Lung microvascular endothelial cell (primary cell): ENCODE measurements at regions not wholly inside any gene's neighbourhood (a gene's known extent, or its start where the extent isn't known, plus 50 kb on each side); places are given as distances from the start of the nearest gene placed in this dataset.

Experiments used
- DNase-seq, 2 donors: peaks; one replicate each; pipeline versions ENCODE4 v3.0.0 to v3.0.0-alpha.2; 2010; ENCODE audit warnings: low read depth in 2 of 2

DNA sequence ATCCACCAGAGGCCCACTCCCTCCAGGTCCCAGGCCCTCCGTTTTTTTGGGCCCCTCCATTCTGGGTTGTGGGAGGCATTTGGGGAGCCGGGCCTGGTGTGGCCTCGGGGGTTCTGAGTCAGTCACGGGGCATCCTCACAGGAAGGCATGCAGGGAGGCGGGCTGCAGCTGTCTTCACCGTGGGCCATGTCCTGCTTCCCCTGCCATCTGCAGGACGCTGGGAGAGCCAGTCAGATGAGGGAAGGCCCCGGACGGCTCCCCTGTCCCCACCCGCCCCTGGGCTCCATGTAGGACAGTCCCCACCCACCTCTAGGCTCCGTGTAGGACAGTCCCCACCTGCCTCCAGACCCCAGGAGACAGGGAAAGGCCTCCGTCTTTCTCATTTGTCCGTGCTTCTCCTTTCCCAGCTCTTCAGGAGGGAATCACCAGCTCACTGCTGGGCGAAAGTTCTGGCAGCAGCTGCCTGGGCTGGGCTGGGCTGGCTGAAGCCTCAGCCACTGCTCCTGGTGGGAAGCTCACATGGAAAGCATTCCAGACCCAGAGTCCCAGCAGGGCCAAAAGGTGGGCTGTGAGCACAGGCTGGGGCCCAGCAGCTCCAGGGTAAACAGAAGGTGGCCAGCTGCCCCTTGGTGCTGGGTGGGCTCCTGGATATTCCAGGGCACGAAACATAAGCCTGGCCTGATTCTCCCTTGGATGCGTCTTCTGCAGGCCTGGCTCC lies 217.8 kb downstream of the KIF26A start:
- DNase-seq = no peak

DNA sequence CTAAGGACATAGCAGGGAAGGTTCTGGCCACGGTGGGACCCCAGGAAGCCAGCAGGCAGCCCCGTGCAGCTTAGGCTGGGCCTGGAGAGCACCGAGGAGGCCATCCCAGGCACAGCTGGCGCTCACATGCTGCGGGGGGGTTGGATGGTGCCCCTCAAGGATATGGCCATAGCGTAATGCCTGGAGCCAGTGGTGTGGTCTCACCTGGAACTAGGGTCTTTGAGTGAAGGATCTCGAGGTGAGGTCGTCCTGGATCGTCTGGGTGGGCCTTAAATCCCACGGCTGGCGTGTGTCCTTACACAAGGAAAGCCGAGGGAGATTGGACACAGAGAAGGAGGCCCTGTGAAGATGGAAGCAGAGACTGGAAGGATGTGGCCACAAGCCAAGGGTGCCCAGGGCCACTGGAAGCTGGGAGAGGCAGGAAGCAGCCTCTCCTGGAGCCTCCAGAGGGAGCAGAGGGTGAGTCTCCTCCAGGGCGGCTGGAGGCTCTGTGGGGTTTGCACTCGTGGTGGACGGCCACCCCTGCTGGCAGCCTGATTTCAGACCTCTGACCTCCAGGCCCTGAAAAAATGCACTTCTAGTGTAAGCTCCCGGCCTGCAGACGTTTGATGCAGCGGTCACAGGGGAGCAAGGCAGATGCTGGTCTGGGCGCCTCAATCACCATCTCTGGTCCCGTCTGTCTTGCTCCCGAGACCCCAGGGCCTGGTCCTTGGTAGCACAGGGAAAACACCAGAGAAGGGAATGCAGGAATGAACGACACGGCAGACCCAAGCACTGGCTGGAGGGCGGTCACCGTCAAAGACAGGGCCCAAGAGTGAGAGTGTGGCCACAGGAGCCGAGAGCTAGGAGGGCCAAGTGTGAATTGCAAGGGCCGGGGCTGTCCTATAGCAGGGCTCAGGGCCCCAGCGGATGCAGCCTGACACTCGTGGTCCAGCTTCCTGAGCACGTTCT lies 218.6 kb downstream of the KIF26A start:
- no peak for DNase-seq

DNA sequence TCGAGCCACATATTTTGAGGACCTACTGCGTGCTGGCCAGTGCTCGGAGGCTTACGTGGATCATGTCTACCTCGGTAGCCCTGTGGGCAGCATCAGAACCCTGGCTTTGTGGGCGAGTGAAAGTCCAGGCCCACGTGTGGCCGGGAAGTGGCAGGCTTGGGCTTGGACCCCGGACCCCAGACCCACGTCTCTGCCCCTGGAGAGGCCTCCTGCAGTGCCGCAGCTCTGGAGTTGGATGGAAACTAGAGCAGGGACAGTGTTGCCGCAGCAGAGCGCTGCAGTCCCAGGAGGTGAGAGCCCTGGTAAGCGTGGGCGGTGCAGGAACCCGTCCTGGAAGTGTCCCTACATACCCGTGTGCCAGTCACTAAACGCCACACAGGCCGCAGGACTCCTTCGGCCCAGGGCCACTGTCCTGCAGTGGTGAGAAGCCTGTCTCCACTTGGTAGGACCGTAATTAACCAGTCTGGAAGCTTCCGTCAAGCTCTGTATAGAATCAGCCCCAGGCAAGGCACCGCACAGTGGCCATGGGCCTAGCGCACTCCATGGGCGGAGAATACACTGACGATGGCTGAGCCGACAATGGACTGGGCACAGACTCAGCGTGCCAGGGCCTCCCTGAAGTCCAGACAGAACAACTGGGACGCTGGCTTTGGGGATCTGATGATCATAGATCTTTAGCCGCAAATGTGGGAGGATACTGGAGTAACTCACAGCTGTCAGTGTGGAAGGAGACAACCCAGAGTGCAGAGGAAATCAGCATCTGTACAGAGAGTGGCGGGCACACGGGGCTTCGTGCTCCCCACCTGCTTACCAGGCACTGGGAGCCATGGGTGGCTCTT lies 219.5 kb downstream of the KIF26A start:
- no peak for DNase-seq

DNA sequence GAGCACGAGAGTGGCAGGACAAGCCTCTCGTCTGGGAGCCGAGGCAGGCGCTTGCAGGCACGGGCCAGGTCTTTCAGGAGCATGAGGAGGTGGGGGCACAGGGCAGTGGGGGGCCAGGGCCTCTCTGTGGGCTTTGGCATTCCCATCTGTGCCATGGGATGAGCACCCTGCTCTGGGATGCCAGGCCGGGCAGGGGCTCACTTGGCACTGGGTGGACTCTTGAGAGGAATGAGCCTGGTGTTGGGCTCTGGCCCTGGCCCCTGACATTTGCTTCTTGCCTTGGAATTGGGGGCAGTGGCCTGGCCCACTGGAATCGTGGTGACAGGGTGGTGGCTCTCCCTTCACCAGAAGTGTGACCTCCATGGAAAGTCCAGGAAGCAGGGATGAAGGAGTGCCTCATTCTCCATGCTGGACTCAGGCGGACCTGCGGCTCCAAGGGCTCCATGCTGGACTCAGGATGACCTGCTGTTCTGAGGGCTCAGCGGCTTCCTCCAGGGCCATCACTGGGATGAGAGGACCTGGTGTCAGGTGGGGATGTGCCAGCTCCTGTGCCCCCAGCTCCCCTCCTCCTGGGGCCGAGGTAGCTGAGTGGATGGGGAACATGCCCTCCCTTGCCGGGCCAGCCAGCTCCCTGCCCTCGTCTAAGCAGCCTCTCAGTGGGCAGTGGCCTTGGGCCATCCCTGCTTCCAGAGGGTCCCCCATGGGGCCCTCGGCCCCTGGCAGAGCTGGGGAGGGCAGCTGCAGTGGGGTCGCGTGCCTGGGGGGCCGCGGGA lies 220.3 kb downstream of the KIF26A start:
- no peak for DNase-seq

DNA sequence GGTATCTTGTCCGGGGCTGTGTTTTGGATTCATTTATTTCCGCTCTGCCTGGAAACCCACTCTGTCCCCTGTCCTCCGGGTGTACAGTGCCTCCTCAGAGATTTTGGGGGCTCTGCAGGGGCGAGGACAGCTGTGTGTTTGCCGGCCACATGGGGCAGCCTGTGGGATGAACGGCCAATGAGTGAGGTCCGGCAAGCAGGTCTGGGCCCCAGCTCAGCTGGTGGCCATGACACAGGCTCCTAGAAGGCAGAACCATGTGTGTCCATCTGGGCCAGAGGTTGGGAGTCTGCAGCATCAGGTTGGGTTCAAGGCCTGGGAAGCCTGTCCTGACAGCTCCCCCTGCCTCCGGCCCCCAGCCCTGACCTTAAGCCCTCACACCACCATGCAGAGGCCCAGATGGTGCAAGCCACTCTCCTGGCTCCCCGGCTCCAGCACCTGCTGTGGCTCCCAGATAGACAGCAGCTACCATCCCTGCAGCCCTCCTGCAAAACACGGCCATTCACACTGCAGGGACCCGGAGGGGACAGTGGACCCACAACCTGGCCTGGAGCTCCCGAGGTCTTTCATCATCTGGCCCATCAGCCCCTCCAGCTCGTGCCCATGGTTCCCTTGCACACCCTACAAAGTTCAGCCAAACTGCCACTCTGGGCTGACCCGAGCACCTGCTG lies 220.1 kb upstream of the C14orf180 start:
- no peak for DNase-seq

DNA sequence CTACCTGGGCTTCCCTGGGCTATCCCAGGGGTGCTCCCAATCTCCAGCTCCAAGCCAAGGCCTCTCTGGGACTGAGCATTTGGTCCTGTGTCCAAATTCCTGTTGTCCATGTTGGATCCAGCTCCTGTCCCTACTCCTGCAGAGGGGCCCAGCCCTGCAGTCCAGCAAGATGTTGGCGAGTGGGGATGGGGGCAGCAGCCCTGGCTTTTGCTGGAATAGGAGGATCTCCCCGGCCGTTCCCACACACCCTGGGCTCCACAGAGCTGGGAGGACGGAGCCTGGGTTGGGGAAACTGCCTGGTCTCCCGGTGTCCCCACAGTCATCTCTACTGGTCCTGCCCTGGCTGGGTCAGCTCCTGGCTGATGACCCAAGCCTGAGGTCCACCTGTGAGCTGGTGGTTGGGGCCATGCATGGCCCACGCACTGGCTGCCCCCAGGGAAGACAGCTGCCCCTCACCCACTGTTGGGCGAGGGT lies 219.6 kb upstream of the C14orf180 start:
- no peak for DNase-seq

DNA sequence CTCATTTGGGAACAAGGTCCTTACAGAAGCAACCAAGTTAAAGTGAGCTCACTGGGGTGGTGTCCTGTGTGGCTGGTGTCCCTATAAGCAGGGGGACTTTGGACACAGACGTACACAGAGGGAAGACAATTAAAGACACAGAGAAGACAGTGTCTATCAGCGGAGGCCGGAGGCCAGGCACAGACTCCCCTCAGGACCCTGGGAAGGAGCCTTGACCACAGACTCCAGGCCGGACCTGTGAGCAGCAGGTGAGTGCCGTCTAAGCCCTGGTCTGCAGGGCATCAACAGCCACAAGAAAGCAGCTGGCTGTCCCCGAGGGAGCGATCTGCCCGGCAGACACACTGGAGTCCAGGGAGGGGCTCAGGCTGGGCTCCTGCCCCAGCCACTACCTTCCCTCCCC lies 219.1 kb upstream of the C14orf180 start:
- DNase-seq = no peak

DNA sequence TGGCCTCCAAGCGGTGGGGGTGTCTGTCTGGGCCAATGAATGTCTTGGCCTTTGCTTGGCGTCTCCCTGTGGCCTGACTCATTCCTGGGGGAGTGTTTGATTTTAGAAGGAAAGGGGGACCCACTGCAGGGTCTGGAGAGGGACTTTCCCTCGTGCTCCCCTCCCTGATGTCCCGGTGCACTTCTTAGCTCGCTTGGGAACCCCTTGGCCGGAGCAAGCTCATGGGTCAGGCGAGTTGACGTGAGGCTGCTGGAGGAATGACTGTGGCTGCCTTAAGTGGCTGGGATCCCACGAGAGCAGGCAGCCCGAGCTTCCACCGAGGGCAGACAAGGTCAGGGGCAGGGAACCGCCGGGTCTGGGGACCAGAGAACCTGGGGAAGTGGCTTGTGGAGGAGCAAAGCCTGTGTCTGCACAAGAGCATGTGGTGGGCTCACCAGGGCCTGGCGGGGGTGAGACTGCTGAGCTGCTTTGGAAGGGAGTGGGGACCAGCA lies 218.4 kb upstream of the C14orf180 start:
- no peak for DNase-seq

DNA sequence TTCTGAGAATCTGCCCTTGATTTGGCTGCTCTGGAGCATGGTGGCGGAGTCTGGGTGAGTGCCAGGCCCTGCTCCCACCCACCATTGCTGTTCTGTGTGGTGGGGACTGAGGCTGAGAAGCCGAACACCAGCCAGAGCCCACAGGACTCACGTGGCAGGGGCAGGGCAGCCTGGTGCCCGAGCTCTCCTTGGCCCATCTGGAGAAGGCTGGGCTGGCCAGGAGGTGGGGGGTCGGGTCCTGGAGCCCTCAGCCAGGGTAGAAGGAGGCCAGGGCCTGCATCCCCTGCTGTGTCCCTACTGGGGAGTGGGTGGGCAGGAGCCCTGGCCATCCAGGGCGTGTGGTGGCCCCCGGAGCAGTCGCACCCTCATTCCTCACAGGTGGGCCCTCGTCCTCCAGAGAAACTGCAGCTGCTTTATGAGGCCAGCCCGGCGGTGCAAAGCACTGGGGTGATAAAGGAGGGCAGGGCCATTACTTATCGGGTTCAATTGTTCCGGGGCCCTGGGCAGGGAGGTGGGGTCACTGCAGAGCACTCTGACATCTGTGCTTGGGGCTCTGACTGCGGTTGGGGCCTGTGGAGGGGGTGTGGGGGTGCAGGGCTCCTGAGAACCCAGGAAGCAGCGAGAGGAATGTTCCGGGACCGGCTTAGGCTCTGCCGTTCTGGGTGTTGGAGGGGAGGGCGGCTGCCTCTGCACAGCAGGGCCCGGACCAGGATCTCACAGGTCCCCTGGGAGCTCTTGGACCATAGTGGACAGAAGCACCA lies 217.5 kb upstream of the C14orf180 start:
- no peak for DNase-seq

DNA sequence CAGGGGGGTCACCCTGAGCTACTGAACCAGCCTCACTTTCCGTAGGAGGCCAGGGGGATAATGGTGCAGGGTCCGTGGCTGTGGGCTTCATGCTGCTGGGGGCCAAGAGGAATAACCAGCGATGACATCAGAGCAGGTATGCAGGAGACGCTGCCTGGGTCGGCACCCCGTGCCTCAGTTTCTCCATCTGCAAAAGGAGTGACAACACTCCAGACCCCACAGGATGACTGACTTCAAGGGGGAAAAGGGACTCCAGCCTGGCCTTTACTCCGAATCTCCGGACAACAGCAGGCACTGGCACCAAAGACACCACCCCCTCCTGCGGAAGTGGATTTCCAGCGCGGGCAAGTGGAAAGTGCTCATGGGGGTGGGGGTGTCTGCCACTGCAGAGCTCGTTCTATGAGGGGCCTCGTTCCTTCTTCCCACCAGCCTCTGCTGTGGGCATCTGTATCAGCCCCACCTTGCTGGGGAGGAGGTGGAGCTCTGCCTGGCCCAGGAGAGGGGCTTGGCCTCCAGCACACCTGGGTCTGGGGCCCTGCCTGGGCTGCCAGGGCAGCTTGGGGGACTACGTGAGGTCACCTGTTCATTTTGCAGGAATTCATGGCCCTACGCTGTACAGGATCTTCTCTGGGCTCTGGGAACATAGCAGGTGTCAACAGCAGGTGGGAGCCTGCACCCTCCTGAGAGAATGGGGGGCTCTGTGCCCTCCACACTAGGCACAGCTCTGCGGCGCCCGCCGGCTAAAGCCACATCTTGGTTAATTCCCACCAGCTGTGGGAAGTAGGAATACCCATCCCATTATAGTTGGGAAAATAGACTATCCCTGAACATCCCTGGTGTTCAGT lies 216.6 kb upstream of the C14orf180 start:
- DNase-seq = no peak

DNA sequence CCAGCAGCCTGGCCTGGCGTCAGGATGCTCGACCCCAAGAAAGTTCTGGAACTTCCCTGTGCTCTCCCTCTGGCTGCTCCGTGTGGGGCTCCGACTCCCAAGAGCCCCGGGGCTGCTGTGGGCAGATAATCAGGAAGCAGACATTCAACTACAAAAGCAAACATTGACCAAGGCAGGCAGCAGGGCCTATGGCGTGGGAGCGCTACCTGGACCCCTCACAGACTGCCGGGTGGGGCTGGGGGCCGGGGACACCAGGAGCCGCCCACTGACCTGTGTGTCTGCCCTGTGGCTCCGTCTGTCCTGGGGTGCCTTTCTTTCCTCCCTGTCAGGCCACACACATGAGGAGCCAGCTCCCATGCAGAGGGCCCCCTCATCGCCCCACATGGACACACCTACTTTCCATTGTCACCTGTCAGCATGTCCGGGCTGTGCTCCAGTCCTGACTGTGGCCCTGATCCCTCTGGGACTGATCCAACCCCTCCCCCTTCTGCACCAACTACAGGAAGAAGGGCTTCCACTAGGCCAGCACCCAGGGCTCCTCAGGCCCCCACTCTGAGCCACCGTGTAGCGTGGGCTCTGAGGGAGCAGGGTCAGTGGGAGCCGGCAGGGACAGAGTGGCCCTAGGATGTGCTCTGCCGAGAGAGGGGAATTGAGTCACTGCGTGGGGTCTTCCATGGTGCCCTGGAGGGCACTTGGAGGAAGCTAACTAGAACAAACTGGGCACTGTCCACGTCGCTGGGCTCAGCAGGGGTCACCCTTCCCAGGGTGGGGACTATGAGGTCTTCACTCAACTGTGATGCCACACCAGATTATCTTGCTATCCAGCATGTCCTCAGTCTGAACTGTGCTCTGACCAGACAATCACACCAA lies 215.4 kb upstream of the C14orf180 start:
- DNase-seq = no peak

DNA sequence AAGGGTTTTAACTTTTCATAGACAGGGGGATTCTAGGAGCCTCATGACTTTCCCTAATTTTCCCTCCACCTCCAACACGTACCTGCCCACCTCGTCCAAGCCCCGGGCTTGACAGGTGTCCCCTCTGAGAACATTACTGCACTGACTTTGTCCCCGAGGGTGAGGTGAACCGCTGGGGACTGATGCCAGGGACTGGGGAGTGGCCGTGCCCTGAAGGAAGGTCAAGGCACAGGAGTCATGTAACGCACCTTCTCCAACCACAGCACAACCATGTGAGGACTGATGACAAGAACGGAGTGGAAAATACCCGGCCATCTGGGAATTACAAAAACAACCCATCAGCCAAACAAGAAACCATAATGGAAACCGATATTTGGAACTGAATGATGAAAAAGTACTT lies 214.7 kb upstream of the C14orf180 start:
- no peak for DNase-seq

DNA sequence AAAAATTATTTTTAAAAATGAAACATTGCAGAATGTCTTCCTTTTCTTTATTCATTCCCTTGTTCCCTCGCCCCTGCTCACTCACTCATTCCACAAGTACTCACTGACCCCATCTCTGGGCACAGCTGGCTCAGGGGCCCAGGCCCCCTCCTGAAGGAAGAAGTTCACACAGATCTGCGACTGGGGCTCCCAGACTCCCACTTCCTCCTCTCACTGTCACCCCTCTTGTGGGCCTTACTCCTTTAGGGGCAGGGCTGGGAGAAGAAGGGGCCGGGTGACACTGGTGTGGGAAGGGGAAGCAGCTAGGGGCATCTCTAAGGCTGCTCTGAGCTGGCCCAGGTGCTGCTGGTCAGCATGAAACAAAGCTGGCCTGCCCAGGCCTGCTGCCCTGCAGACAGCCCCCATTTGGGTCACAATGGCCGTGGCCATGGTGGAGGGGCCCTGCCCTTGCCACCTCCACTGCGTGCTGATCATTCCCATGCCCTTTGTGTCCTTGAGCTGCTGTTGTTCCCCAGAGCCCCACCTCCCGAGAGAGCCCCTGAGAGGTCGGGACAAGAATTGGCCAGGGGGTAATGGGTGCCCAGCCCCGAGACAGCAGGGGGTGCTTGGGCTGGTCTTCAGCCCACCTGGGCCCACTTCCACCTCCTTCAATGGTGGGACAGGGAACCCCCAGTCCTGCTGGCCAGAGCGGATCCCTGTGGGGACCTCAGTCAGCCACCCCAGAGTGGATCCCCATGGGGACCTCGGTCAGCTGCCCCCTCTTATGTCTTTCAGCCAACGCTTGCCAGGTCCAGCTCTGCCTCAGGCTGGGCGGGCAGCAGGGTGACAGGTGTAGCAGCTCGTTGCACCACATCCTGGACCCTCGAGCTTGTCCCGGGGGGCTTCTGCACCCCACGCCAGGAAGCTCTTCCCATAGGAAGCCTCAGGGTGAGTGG lies 212.4 kb upstream of the C14orf180 start:
- no peak for DNase-seq

DNA sequence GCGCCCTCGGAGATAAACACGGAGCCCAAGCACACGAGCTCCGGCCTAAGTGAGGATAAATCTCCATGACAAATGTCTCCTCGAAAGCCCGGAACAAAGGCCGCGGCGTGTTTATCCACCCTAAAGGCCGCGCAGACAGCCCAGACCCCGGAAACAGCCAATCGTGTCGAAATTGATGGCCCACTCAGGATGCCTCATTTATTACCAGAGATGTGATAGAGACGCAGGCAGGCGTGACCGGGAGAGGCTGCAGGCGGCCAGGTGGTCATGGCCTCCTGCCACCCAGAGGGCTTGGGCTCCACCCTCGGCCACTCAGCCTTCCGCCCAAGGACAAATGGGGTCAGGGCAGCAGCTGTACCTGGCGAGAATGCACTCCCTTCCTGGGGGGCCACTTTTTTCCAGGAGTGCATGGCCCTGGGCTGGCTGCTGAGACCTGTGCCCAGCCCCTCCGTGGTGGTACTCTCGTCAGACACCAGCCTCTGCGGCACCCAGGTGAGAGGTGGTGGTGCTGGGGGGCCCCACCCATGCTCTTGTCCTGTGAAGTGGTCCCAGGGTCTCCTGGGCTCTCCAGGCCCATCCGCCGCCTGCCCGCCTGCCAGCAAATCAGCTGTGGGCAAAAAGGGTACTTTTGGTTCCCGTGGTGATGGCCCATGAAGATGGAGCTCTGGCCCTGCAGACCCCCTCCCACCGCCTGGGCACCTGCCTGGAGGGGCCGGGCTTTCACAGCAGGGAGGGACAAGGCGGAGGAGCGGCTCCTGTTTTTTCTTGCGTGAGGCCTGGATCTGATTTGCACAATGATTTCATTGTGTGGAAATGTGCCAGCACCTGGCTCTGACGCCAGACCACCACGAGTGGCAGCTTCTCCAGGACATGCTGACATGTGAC lies 211.5 kb upstream of the C14orf180 start:
- no peak for DNase-seq

DNA sequence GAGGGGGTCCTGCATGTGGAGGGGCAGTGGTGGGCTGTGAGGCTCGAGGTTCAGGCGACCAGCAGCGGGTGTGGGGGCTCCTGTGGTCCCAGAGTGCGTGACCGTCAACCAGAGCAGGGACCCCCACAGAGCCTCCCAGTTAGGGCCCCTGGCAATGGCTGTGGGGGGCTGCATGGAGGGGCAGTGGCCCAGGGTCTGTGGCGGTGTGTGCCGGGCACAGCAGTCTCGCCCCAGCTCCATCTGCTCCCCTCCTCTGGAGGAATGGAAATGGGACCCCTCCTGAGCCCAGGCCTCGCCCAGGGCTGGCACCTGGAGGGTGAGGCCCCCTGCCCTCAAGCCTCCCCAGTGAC lies 210.8 kb upstream of the C14orf180 start:
- DNase-seq = no peak

DNA sequence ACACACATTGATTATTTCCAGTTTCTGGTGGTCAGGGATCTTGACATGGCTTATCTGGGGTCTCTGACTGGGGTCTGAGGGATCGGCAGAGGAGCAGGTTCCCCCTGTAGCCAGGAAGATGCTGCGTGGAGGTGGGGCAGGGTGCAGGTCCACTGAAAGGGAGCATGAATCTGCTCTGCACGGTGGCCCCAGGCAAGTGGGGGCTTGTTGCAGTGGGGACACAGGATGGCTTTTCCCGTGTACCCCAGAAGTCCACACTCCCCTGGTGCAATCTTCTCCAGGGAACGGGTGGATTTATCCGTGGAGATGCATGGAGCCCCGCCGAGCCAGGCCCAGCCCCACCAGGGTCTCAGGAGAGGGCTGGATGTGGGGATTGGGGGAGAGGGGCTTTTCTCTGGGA lies 210.4 kb upstream of the C14orf180 start:
- DNase-seq = no peak
